ENCODE measurements at regions not wholly inside any gene's neighbourhood (a gene's known extent, or its start where the extent isn't known, plus 50 kb on each side); places are given as distances from the start of the nearest gene placed in this dataset.

DNA sequence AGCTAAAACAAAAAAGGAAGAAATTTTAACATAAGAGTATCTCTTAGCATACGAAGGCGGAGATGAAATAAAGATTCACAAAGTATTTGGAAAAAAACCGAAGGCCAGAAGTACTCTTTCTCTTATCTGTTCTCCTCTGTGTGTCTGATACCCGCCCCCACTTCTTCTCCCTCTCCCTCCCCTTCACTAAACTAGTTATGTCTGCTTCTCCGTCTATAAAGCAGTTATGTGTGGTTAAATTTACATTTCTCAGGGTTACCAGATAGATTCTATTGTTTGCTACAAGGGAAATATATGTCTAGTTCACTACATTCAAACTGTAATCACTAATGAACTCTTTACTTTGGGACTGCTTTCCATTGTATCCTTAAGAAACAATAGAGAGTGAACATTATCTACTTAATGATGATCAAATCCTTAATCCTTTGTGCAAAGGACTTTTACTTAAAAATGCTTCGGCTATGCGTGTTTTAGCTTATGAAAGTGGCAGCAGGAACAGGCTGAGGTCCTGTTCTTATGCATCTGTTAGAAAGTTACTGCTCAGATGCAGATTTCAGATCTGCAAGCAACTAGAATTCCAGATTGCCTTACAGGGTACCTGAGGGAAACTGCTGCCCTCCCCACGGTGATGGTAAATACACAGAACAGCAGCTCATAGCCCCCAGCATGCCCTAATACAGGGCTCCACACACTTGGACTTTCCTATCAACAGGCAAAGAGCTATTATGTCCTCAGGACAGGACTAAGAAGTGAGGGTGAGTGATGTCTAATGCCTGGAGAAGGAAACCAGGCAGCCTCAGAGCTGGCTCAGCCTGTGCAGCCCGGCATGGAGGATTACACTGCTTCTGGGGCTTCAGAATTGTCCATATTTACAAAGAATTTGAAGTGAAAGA lies 273.3 kb downstream of the FZD1 start:
- TF ChIP-seq EZH2 (IDR thresholded peaks at IDR 0.05) (no peak), POLR2AphosphoS5 (IDR thresholded peaks at IDR 0.05; ENCODE audit: borderline replicate concordance, low read depth, low read length) (no peak), FOXP2 (optimal IDR thresholded peaks at IDR 0.05; ENCODE audit: control extremely low read depth, extremely low read length, insufficient read depth) (no peak)

Measured in SK-N-MC (cell line).